Forelimb muscle (tissue), 1 donor: ENCODE measurements at regions not wholly inside any gene's neighbourhood (a gene's known extent, or its start where the extent isn't known, plus 50 kb on each side); places are given as distances from the start of the nearest gene placed in this dataset.
"Not testable (repeated sequence)": the region's sequence is repeated elsewhere in the genome, so short reads cannot be mapped to it uniquely, and the experiment has no call there.

Source experiments
- DNase-seq: peaks from one replicate; pipeline ENCODE4 v3.0.0-alpha.2; 2013; ENCODE audit warnings: low read depth

- no peak for DNase-seq
These were observed 282.8 kb upstream of the TNC start for GRCh38 chr9:115400796-115401195.

- DNase-seq, result no peak
These were observed 283.9 kb upstream of the TNC start for GRCh38 chr9:115401756-115402327.

- no peak for DNase-seq
These were observed 285.8 kb upstream of the TNC start for GRCh38 chr9:115403753-115404152.

- DNase-seq, result no peak
These were observed 286.4 kb upstream of the TNC start for GRCh38 chr9:115404311-115404710.

GRCh38 chr9:115411516-115411915 is 293.6 kb upstream of the TNC start:
- DNase-seq, result no peak

GRCh38 chr9:115411993-115412452 is 294.1 kb upstream of the TNC start:
- no peak for DNase-seq

- no peak for DNase-seq
These were observed 294.7 kb upstream of the TNC start for GRCh38 chr9:115412656-115413055.

- DNase-seq, result no peak
These were observed 295.3 kb upstream of the TNC start for GRCh38 chr9:115413304-115413703.

GRCh38 chr9:115413766-115414382 is 295.9 kb upstream of the TNC start:
- DNase-seq, result no peak

GRCh38 chr9:115414561-115414960 is 296.6 kb upstream of the TNC start:
- no peak for DNase-seq

- no peak for DNase-seq
These were observed 297.5 kb upstream of the TNC start for GRCh38 chr9:115415450-115415849.

GRCh38 chr9:115416299-115416698 is 298.3 kb upstream of the TNC start:
- DNase-seq, result no peak

GRCh38 chr9:115418181-115418580 is 300.2 kb upstream of the TNC start:
- not testable (repeated sequence) for DNase-seq

- no peak for DNase-seq
These were observed 305.0 kb upstream of the TNC start for GRCh38 chr9:115422932-115423440.

GRCh38 chr9:115423646-115424045 is 305.7 kb upstream of the TNC start:
- DNase-seq, result no peak

GRCh38 chr9:115425601-115426000 is 307.6 kb upstream of the TNC start:
- no peak for DNase-seq

GRCh38 chr9:115437418-115437817 is 319.5 kb upstream of the TNC start:
- no peak for DNase-seq

- no peak for DNase-seq
These were observed 321.7 kb upstream of the TNC start for GRCh38 chr9:115439641-115440040.

- peak; percentile 80 for DNase-seq
These were observed 324.1 kb upstream of the TNC start for GRCh38 chr9:115442054-115442453.

- DNase-seq, result no peak
These were observed 325.9 kb upstream of the TNC start for GRCh38 chr9:115443890-115444289.

GRCh38 chr9:115444959-115445358 is 327.0 kb upstream of the TNC start:
- DNase-seq, result no peak

- no peak for DNase-seq
These were observed 327.7 kb upstream of the TNC start for GRCh38 chr9:115445655-115446054.

- no peak for DNase-seq
These were observed 338.6 kb upstream of the TNC start for GRCh38 chr9:115456515-115456914.

GRCh38 chr9:115461280-115461679 is 343.3 kb upstream of the TNC start:
- DNase-seq, result no peak
